ENCODE measurements at regions not wholly inside any gene's neighbourhood (a gene's known extent, or its start where the extent isn't known, plus 50 kb on each side); places are given as distances from the start of the nearest gene placed in this dataset.

- DNase-seq (ENCODE audit: low read depth) = no peak
These were observed 270.1 kb downstream of the SOX9 start for GRCh38 chr17:72390675-72391508.

- peak; percentile 72 for DNase-seq (ENCODE audit: low read depth)
These were observed 271.5 kb downstream of the SOX9 start for GRCh38 chr17:72392056-72393010.

GRCh38 chr17:72393553-72393952 is 272.7 kb downstream of the SOX9 start:
- DNase-seq (ENCODE audit: low read depth) = peak; percentile 66

GRCh38 chr17:72394531-72394930 is 273.7 kb downstream of the SOX9 start:
- no peak for DNase-seq (ENCODE audit: low read depth)

GRCh38 chr17:72396121-72396520 is 275.3 kb downstream of the SOX9 start:
- DNase-seq (ENCODE audit: low read depth) = no peak

- DNase-seq (ENCODE audit: low read depth) = no peak
These were observed 276.4 kb downstream of the SOX9 start for GRCh38 chr17:72397223-72397667.

- no peak for DNase-seq (ENCODE audit: low read depth)
These were observed 276.9 kb downstream of the SOX9 start for GRCh38 chr17:72397687-72398086.

GRCh38 chr17:72399023-72399607 is 278.3 kb downstream of the SOX9 start:
- no peak for DNase-seq (ENCODE audit: low read depth)

- DNase-seq (ENCODE audit: low read depth) = no peak
These were observed 279.0 kb downstream of the SOX9 start for GRCh38 chr17:72399608-72400487.

GRCh38 chr17:72400488-72400827 is 279.6 kb downstream of the SOX9 start:
- no peak for DNase-seq (ENCODE audit: low read depth)

- no peak for DNase-seq (ENCODE audit: low read depth)
These were observed 280.0 kb downstream of the SOX9 start for GRCh38 chr17:72400863-72401262.

GRCh38 chr17:72401883-72402726 is 281.3 kb downstream of the SOX9 start:
- DNase-seq (ENCODE audit: low read depth) = no peak

GRCh38 chr17:72402727-72403210 is 281.9 kb downstream of the SOX9 start:
- DNase-seq (ENCODE audit: low read depth) = no peak

- DNase-seq (ENCODE audit: low read depth) = no peak
These were observed 282.9 kb downstream of the SOX9 start for GRCh38 chr17:72403713-72404209.

- DNase-seq (ENCODE audit: low read depth) = peak; percentile 39
These were observed 284.1 kb downstream of the SOX9 start for GRCh38 chr17:72404872-72405271.

- no peak for DNase-seq (ENCODE audit: low read depth)
These were observed 284.9 kb downstream of the SOX9 start for GRCh38 chr17:72405662-72406230.

GRCh38 chr17:72406498-72406897 is 285.7 kb downstream of the SOX9 start:
- DNase-seq (ENCODE audit: low read depth) = no peak

- peak; percentile 94 for DNase-seq (ENCODE audit: low read depth)
These were observed 286.6 kb downstream of the SOX9 start for GRCh38 chr17:72407336-72407909.

- DNase-seq (ENCODE audit: low read depth) = no peak
These were observed 287.1 kb downstream of the SOX9 start for GRCh38 chr17:72407931-72408330.

GRCh38 chr17:72408641-72409040 is 287.8 kb downstream of the SOX9 start:
- no peak for DNase-seq (ENCODE audit: low read depth)
